ENCODE measurements at regions not wholly inside any gene's neighbourhood (a gene's known extent, or its start where the extent isn't known, plus 50 kb on each side); places are given as distances from the start of the nearest gene placed in this dataset.

DNA sequence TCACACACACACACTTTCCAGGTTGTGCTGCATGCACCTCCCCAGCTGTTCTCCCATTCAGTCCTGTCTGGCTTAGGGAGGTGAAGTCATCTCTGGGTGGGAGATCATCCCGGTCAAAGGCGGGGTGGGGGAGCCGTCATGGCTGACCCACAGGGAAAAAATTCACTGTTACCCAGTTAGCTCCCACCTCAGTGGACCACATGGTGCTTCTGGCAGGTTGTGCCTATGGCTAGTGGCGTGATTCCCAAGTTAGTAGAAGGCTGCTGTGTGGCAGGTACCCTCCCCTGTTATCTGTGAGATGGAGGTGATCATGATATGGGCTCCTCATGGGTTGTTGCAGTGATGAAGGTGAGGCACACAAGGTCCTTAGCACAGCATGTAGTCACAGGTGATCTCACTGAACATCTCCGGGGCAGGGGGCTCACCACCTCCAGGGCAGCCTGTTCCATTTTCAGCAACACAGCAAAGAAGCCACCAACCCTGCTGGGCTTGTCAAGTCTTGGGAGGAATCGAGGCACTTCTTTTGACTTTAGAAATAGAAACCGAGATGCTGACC lies 154.9 kb upstream of the CCND2 start:
- TF ChIP-seq, protein P1, sequence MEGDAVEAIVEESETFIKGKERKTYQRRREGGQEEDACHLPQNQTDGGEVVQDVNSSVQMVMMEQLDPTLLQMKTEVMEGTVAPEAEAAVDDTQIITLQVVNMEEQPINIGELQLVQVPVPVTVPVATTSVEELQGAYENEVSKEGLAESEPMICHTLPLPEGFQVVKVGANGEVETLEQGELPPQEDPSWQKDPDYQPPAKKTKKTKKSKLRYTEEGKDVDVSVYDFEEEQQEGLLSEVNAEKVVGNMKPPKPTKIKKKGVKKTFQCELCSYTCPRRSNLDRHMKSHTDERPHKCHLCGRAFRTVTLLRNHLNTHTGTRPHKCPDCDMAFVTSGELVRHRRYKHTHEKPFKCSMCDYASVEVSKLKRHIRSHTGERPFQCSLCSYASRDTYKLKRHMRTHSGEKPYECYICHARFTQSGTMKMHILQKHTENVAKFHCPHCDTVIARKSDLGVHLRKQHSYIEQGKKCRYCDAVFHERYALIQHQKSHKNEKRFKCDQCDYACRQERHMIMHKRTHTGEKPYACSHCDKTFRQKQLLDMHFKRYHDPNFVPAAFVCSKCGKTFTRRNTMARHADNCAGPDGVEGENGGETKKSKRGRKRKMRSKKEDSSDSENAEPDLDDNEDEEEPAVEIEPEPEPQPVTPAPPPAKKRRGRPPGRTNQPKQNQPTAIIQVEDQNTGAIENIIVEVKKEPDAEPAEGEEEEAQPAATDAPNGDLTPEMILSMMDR (IDR thresholded peaks at IDR 0.05), result no peak
- no peaks in the 10 kb centered on the region for H3K36me3 Mint-ChIP-seq
- intact Hi-C loops (cut with micrococcal nuclease), result loop anchor here in 1 of 2 donors (5.0 kb wide), 1 partner anchor 154 kb away; the partner anchor contains the start of gene CCND2
- peaks cover 12 to 14% of the 10 kb centered on the region in 2 donors for H3K27me3 ChIP-seq (ENCODE audit: control insufficient read depth in 2 of 2, insufficient read depth in 2 of 2, low read length in 2 of 2)
- H3K4me3 ChIP-seq (replicated peaks in 1 of 3; ENCODE audit: low read depth in 2 of 3, low read length in 3 of 3), result peak overlapping the region in 1 of 3 experiments; percentile 35
- peaks cover 27 to 39% (median 32%) of the 10 kb centered on the region in 3 donors for H3K27me3 Mint-ChIP-seq (ENCODE audit: low read depth in 3 of 3)
- H3K4me3 Mint-ChIP-seq, result peak overlapping the region in 1 of 2 donors; percentile 80
- no peaks in the 10 kb centered on the region for H3K9me3 ChIP-seq (replicated peaks in 1 of 2; ENCODE audit: control insufficient read depth in 1 of 2, insufficient read depth in 1 of 2, low read length in 2 of 2)
- peak in 1 of 3 donors; percentile 16 for DNase-seq
- H4K20me1 ChIP-seq (ENCODE audit: insufficient read depth, low read length), result peaks cover 4% of the 10 kb centered on the region
- peaks cover 54% of the 10 kb centered on the region for H3K4me1 Mint-ChIP-seq
- H3K36me3 ChIP-seq (replicated peaks in 1 of 2; ENCODE audit: control insufficient read depth in 1 of 2, insufficient read depth in 2 of 2, low read length in 2 of 2), result no peaks in the 10 kb centered on the region
- peaks cover 0 to 3% (median 0%) of the 10 kb centered on the region in 7 donors for H3K9me3 Mint-ChIP-seq
- peaks cover 33 to 35% of the 10 kb centered on the region in 2 donors for H3K4me1 ChIP-seq (ENCODE audit: control insufficient read depth in 1 of 2, insufficient read depth in 2 of 2, low read length in 2 of 2)
- H3K4me2 ChIP-seq (replicated peaks; ENCODE audit: extremely low read depth, low read length, poor library complexity, severe bottlenecking), result peak overlapping the region; percentile 65
- no peak overlapping the region for H2AFZ ChIP-seq (ENCODE audit: insufficient read depth, low read depth, low read length, poor library complexity, severe bottlenecking)
- no peak overlapping the region for H3K9ac ChIP-seq (ENCODE audit: insufficient read depth, low read length, poor library complexity, severe bottlenecking)
- peak overlapping the region; percentile 51 to 86 (median 58) for H3K27ac Mint-ChIP-seq
- no peaks in the 10 kb centered on the region for H3K79me2 ChIP-seq (ENCODE audit: insufficient read depth, low read length)
- WGBS (ENCODE audit: insufficient coverage), result 21% methylated on average over 3 of the region's 7 CpGs
- peak overlapping the region in 1 of 2 donors; percentile 18 for H3K27ac ChIP-seq (ENCODE audit: low read depth in 1 of 2, low read length in 2 of 2)

DNA sequence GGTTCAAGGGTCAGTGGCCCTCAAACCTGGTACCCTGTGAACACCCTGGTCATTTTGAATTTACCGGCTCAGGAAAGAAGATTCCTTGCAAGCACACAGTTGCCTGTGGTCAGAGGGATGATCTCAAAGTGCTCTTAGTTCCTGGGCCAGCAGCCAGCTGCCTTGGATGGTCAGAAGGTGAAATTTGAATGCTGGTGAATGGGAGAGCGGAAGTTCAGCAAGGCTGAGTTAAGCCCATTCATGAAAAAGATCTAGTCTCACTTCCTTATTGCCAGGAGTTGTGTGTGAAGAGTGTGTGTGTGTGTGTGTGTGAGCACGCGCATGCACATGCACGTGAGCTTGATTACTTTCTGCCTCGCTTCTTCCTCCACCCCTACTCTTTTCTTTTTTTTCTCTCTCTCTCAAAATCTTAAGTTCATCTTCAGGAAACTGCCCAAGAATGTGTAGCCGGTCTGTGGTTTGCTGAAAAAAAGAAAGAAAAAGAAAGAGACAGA lies 155.5 kb upstream of the CCND2 start:
- peak; percentile 82 to 91 (median 86) for DNase-seq
- peaks cover 0 to 3% (median 0%) of the 10 kb centered on the region in 7 donors for H3K9me3 Mint-ChIP-seq
- Histone ChIP-seq H3K27ac (ENCODE audit: low read depth in 1 of 2, low read length in 2 of 2) (peak overlapping the region in 1 of 2 donors; percentile 18), H3K9ac (ENCODE audit: insufficient read depth, low read length, poor library complexity, severe bottlenecking) (no peak overlapping the region), H3K4me3 (replicated peaks in 1 of 3; ENCODE audit: low read depth in 2 of 3, low read length in 3 of 3) (peak overlapping the region in 1 of 3 experiments; percentile 43), H3K79me2 (ENCODE audit: insufficient read depth, low read length) (no peaks in the 10 kb centered on the region), H3K4me2 (replicated peaks; ENCODE audit: extremely low read depth, low read length, poor library complexity, severe bottlenecking) (peak overlapping the region; percentile 65), H3K4me1 (ENCODE audit: control insufficient read depth in 1 of 2, insufficient read depth in 2 of 2, low read length in 2 of 2) (peaks cover 33 to 35% of the 10 kb centered on the region in 2 donors), H3K36me3 (replicated peaks in 1 of 2; ENCODE audit: control insufficient read depth in 1 of 2, insufficient read depth in 2 of 2, low read length in 2 of 2) (no peaks in the 10 kb centered on the region), H3K9me3 (replicated peaks in 1 of 2; ENCODE audit: control insufficient read depth in 1 of 2, insufficient read depth in 1 of 2, low read length in 2 of 2) (no peaks in the 10 kb centered on the region), H2AFZ (ENCODE audit: insufficient read depth, low read depth, low read length, poor library complexity, severe bottlenecking) (no peak overlapping the region), H4K20me1 (ENCODE audit: insufficient read depth, low read length) (peaks cover 4% of the 10 kb centered on the region), H3K27me3 (ENCODE audit: control insufficient read depth in 2 of 2, insufficient read depth in 2 of 2, low read length in 2 of 2) (peaks cover 12 to 14% of the 10 kb centered on the region in 2 donors)
- H3K4me3 Mint-ChIP-seq, result peak overlapping the region; percentile 62 to 80
- TF ChIP-seq, protein P1 (IDR thresholded peaks at IDR 0.05), result no peak
- peaks cover 54% of the 10 kb centered on the region for H3K4me1 Mint-ChIP-seq
- WGBS (ENCODE audit: insufficient coverage), result 0% methylated on average over 1 of the region's 7 CpGs
- H3K36me3 Mint-ChIP-seq, result no peaks in the 10 kb centered on the region
- intact Hi-C loops (cut with micrococcal nuclease), result loop anchor here in 1 of 2 donors (5.0 kb wide), 1 partner anchor 154 kb away; the partner anchor contains the start of gene CCND2
- peak overlapping the region; percentile 51 to 87 (median 78) for H3K27ac Mint-ChIP-seq
- peaks cover 27 to 40% (median 32%) of the 10 kb centered on the region in 3 donors for H3K27me3 Mint-ChIP-seq (ENCODE audit: low read depth in 3 of 3)
